CD14-positive monocyte (primary cell): ENCODE measurements at regions not wholly inside any gene's neighbourhood (a gene's known extent, or its start where the extent isn't known, plus 50 kb on each side); places are given as distances from the start of the nearest gene placed in this dataset.

ENCODE experiments used
- DNase-seq, 3 donors: peaks; one replicate each; pipeline ENCODE4 v3.0.0-alpha.2; 2011 to 2022
- H2AFZ ChIP-seq: 2 replicates; pipeline ENCODE4 v1.6.0; 2012; ENCODE audit warnings: mild to moderate bottlenecking, low read depth, low read length, inconsistent platforms; ENCODE audit not compliant: insufficient read depth, poor library complexity, severe bottlenecking
- H3K27ac ChIP-seq, 2 donors: 1 replicate in 1 of 2; 2 replicates in 1 of 2; pipeline ENCODE4 v1.5.1; 2012 to 2013; ENCODE audit warnings: low read length in 2 of 2, control low read depth in 1 of 2, inconsistent platforms in 1 of 2, low read depth in 1 of 2, mild to moderate bottlenecking in 1 of 2
- H3K27me3 ChIP-seq, 2 donors: one replicate each; pipeline versions ENCODE4 v1.6.0 to v1.6.1; 2011 to 2013; ENCODE audit warnings: low read length in 2 of 2; ENCODE audit not compliant: control insufficient read depth in 2 of 2, insufficient read depth in 2 of 2
- H3K36me3 ChIP-seq, 2 donors: replicated peaks in 1 of 2; 1 replicate in 1 of 2; 2 replicates in 1 of 2; pipeline versions ENCODE4 v1.5.1 to v1.6.1; 2012 to 2013; ENCODE audit warnings: low read length in 2 of 2, control low read depth in 1 of 2, inconsistent platforms in 1 of 2, mild to moderate bottlenecking in 1 of 2; ENCODE audit not compliant: insufficient read depth in 2 of 2, control insufficient read depth in 1 of 2
- H3K4me1 ChIP-seq, 2 donors: 1 replicate in 1 of 2; 2 replicates in 1 of 2; pipeline versions ENCODE4 v1.5.1 to v1.6.1; 2012 to 2013; ENCODE audit warnings: low read length in 2 of 2, control low read depth in 1 of 2, inconsistent platforms in 1 of 2, mild to moderate bottlenecking in 1 of 2, moderate library complexity in 1 of 2; ENCODE audit not compliant: insufficient read depth in 2 of 2, control insufficient read depth in 1 of 2
- H3K4me2 ChIP-seq: replicated peaks from 2 replicates; pipeline ENCODE3; 2012; ENCODE audit warnings: low read length, moderate library complexity, mild to moderate bottlenecking; ENCODE audit not compliant: poor library complexity, severe bottlenecking; ENCODE audit errors: extremely low read depth
- H3K4me3 ChIP-seq, 3 experiments: fragments of 200-600 bp in 1 of 3; sonication (generic) in 1 of 3; replicated peaks in 1 of 3; 1 replicate in 2 of 3; 2 replicates in 1 of 3; pipeline ENCODE4 v1.5.1; 2011 to 2013; ENCODE audit warnings: low read length in 3 of 3, mild to moderate bottlenecking in 3 of 3, control low read depth in 2 of 3, low read depth in 2 of 3, inconsistent platforms in 1 of 3, moderate library complexity in 1 of 3
- H3K79me2 ChIP-seq: 2 replicates; pipeline ENCODE4 v1.6.0; 2012; ENCODE audit warnings: mild to moderate bottlenecking, control low read depth, inconsistent platforms, low read length, moderate library complexity; ENCODE audit not compliant: insufficient read depth
- H3K9ac ChIP-seq: 2 replicates; pipeline ENCODE4 v1.6.0; 2017; ENCODE audit warnings: low read length, mild to moderate bottlenecking; ENCODE audit not compliant: insufficient read depth, poor library complexity, severe bottlenecking
- H3K9me3 ChIP-seq, 2 donors: replicated peaks in 1 of 2; 1 replicate in 1 of 2; 2 replicates in 1 of 2; pipeline versions ENCODE4 v1.5.1 to v1.6.1; 2012 to 2013; ENCODE audit warnings: low read length in 2 of 2, control low read depth in 1 of 2; ENCODE audit not compliant: control insufficient read depth in 1 of 2, insufficient read depth in 1 of 2
- H4K20me1 ChIP-seq: 2 replicates; pipeline ENCODE4 v1.6.0; 2012; ENCODE audit warnings: mild to moderate bottlenecking, low read length, control low read depth, moderate library complexity; ENCODE audit not compliant: insufficient read depth
- H3K27ac Mint-ChIP-seq, 7 donors: one replicate each; pipeline ENCODE4 v1.8.0; 2020; ENCODE audit warnings: mild to moderate bottlenecking in 7 of 7, mixed read lengths in 7 of 7, moderate library complexity in 6 of 7, inconsistent platforms in 2 of 7
- H3K27me3 Mint-ChIP-seq, 3 donors: one replicate each; pipeline ENCODE4 v1.8.0; 2021 to 2022; ENCODE audit warnings: low read depth in 3 of 3, mild to moderate bottlenecking in 3 of 3, mixed read lengths in 3 of 3, moderate library complexity in 3 of 3, inconsistent platforms in 1 of 3
- H3K36me3 Mint-ChIP-seq, 2 donors: one replicate each; pipeline ENCODE4 v1.8.0; 2020; ENCODE audit warnings: mixed read lengths in 2 of 2, inconsistent platforms in 1 of 2, mild to moderate bottlenecking in 1 of 2
- H3K4me1 Mint-ChIP-seq: one replicate; pipeline ENCODE4 v1.8.0; 2020; ENCODE audit warnings: mild to moderate bottlenecking, mixed read lengths
- H3K4me3 Mint-ChIP-seq, 2 donors: one replicate each; pipeline ENCODE4 v1.8.0; 2020; ENCODE audit warnings: mild to moderate bottlenecking in 2 of 2, mixed read lengths in 2 of 2, moderate library complexity in 1 of 2
- H3K9me3 Mint-ChIP-seq, 7 donors: one replicate each; pipeline ENCODE4 v1.8.0; 2020 to 2022; ENCODE audit warnings: mixed read lengths in 7 of 7, mild to moderate bottlenecking in 6 of 7, moderate library complexity in 6 of 7, inconsistent platforms in 2 of 7
- WGBS: methylation state at CpG from one replicate; pipeline ENCODE4 v1.1.5; 2013; ENCODE audit warnings: missing lambda C conversion rate; ENCODE audit not compliant: insufficient coverage; 5-methylcytosine and 5-hydroxymethylcytosine counted together
- intact Hi-C, 2 donors: fragments of 100-400 bp; cut with micrococcal nuclease; formaldehyde crosslinking; loops; one replicate each; pipeline versions ENCODE4 v1.15.0 to v1.15.1; 2023
- TF ChIP-seq, protein P1 (sequence below): fragments of 200-600 bp; IDR thresholded peaks from one replicate; pipeline ENCODE4 v1.8.0; 2022; ENCODE audit warnings: antibody characterized with exemption, mild to moderate bottlenecking

DNA sequence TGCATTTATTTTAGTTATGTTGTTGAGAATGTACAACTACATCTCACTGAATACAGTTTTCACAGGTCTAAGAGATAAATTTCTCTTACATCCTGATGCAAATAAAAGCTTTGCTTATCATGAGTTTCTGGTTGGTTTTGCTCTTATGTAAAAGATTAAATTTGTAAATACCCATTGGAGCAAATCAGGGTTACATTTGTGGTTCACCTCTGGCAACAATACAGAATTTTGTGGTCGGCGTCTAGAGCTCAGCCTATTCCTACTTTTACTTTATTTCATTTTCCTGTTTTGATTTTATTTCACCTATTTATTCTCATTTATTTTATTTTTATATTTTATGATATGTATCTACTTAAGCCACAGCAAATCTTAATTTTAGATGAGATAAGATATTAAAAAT, 271.9 kb upstream of the MARCKS start:
- Histone ChIP-seq H3K9ac (no peak overlapping the region), H3K27ac (no peak overlapping the region), H3K4me2 (no peak overlapping the region), H3K79me2 (no peaks in the 10 kb centered on the region), H4K20me1 (no peaks in the 10 kb centered on the region), H3K9me3 (no peaks in the 10 kb centered on the region), H2AFZ (no peak overlapping the region), H3K4me3 (no peak overlapping the region), H3K4me1 (no peaks in the 10 kb centered on the region), H3K36me3 (no peaks in the 10 kb centered on the region), H3K27me3 (no peaks in the 10 kb centered on the region)
- Mint-ChIP-seq H3K4me3 (no peak overlapping the region), H3K9me3 (peaks cover 0 to 2% (median 0%) of the 10 kb centered on the region in 7 donors), H3K27me3 (no peaks in the 10 kb centered on the region), H3K36me3 (no peaks in the 10 kb centered on the region), H3K27ac (no peak overlapping the region), H3K4me1 (peaks cover 5% of the 10 kb centered on the region)
- no peak for DNase-seq
- TF ChIP-seq, protein P1, sequence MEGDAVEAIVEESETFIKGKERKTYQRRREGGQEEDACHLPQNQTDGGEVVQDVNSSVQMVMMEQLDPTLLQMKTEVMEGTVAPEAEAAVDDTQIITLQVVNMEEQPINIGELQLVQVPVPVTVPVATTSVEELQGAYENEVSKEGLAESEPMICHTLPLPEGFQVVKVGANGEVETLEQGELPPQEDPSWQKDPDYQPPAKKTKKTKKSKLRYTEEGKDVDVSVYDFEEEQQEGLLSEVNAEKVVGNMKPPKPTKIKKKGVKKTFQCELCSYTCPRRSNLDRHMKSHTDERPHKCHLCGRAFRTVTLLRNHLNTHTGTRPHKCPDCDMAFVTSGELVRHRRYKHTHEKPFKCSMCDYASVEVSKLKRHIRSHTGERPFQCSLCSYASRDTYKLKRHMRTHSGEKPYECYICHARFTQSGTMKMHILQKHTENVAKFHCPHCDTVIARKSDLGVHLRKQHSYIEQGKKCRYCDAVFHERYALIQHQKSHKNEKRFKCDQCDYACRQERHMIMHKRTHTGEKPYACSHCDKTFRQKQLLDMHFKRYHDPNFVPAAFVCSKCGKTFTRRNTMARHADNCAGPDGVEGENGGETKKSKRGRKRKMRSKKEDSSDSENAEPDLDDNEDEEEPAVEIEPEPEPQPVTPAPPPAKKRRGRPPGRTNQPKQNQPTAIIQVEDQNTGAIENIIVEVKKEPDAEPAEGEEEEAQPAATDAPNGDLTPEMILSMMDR, result no peak
- intact Hi-C loops, result no loop called here
- no CpG with 5 or more reads among the region's 2 CpGs for WGBS

DNA sequence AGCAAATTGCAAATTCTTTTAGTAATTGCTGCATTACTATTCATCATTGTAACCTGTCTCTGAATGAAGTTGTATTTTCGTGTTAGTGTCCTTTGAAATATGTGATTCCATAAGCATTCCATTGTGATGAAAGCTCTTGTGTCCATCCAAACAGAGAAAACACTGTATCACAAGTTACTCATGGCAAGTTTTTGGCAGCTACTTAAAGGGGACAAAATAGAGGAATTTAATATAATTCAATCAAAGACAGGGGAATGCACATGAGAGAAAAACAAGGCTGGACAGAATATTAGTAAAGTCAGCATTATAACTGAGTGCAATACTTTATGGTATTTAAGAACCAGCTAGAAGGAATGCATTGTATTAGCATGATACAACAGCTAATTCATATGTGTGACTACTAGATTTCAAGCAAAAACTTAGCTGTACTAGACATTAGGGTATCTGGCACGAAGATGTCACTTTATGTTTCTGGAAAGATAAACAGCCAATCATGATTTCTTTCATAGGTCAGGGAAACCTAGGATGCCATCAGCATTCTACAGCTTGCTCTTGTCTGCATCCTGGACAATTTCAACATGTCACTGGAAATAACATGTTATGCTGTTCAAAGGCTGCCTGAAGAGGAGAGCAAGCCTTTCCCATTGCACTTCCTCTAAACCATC, 270.6 kb upstream of the MARCKS start:
- Mint-ChIP-seq H3K27ac (no peak overlapping the region), H3K4me1 (peaks cover 5% of the 10 kb centered on the region), H3K9me3 (peaks cover 0 to 2% (median 0%) of the 10 kb centered on the region in 7 donors), H3K36me3 (no peaks in the 10 kb centered on the region), H3K4me3 (no peak overlapping the region), H3K27me3 (no peaks in the 10 kb centered on the region)
- Histone ChIP-seq H3K36me3 (no peaks in the 10 kb centered on the region), H2AFZ (no peak overlapping the region), H3K4me3 (no peak overlapping the region), H3K27me3 (no peaks in the 10 kb centered on the region), H3K4me1 (no peaks in the 10 kb centered on the region), H4K20me1 (no peaks in the 10 kb centered on the region), H3K4me2 (no peak overlapping the region), H3K79me2 (no peaks in the 10 kb centered on the region), H3K27ac (no peak overlapping the region), H3K9ac (no peak overlapping the region), H3K9me3 (no peaks in the 10 kb centered on the region)
- DNase-seq, result no peak
- WGBS, result no CpG with 5 or more reads among the region's 2 CpGs
- TF ChIP-seq, protein P1, result no peak
- intact Hi-C loops, result no loop called here
